ENCODE measurements at regions not wholly inside any gene's neighbourhood (a gene's known extent, or its start where the extent isn't known, plus 50 kb on each side); places are given as distances from the start of the nearest gene placed in this dataset.
"Not testable (repeated sequence)": the region's sequence is repeated elsewhere in the genome, so short reads cannot be mapped to it uniquely, and the experiment has no call there.

DNA sequence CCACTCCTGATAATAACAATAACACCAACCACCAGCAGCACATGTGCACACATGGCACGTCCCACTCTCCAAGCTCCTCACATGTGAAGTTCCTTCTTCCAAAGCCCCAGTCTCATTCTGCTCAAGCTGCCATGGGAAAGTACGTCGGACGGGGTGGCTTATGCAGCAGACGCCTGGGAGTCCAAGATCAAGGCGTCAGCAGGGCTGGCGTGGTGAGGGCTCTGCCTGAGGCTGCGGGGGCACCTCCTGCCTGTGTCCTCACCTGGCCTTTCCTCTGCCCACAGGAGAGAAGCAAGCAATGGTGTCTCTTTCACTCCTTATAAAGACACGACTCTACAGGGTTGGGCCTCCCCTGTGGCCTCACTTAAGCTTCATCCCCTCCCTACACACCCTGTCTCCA lies 68.8 kb upstream of the INSIG1 start:
- peak; percentile 41 for DNase-seq (ENCODE audit: low read depth)

DNA sequence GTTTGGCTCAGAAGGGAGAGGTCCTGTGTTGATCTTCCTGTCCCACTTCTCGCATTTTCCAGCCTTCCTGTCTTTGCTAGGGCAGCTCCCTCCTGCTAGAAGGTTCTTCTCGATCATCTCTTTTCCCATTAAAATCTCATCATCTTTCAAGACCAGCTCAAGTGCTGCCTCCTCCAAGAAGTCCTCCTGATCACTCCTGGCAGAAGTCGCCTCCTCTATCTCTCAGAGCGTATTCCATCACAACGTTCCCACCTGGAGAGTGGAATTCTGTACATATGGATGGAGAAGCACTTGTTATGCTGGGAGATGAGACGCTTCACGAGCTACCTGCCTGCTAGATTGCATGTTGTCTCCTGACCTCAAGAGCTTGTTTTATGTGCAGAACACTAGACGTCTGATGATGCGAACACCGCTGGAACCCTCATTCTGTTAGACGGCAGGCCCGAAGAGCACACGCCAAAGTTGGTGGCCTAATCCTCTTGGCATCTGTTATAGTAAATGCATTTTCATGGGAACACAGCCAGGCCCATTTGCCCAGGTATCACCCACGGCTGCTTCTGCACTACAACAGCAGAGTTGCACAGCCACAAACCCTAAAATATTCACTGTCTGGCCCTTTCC lies 68.0 kb upstream of the INSIG1 start:
- peak; percentile 75 for DNase-seq (ENCODE audit: low read depth)

GRCh38 chr7:155230169-155230593 lies 67.5 kb upstream of the INSIG1 start:
- peak; percentile 100 for DNase-seq (ENCODE audit: low read depth)

GRCh38 chr7:155231241-155231800 lies 66.4 kb upstream of the INSIG1 start:
- DNase-seq (ENCODE audit: low read depth): no peak

GRCh38 chr7:155231941-155232340 lies 65.7 kb upstream of the INSIG1 start:
- no peak for DNase-seq (ENCODE audit: low read depth)

DNA sequence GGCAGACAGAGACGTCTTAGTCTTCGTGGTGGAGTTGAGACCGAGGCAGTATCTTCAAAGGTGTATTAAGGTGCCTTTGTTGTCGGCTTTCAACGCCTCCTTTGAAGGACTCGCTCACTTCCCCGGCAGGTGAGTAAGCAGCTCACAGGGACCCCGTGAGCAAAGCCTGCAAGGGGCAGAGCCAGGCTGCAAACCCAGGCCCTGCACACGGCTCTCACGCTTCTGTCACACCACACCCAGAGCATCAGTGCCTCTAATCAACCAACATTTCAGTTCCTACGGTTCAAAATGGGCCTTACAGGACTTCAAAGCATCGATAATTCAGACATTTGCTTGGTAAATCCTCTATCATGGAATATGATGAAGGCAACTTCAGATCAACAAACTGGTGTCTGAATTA lies 64.8 kb upstream of the INSIG1 start:
- DNase-seq (ENCODE audit: low read depth): no peak

DNA sequence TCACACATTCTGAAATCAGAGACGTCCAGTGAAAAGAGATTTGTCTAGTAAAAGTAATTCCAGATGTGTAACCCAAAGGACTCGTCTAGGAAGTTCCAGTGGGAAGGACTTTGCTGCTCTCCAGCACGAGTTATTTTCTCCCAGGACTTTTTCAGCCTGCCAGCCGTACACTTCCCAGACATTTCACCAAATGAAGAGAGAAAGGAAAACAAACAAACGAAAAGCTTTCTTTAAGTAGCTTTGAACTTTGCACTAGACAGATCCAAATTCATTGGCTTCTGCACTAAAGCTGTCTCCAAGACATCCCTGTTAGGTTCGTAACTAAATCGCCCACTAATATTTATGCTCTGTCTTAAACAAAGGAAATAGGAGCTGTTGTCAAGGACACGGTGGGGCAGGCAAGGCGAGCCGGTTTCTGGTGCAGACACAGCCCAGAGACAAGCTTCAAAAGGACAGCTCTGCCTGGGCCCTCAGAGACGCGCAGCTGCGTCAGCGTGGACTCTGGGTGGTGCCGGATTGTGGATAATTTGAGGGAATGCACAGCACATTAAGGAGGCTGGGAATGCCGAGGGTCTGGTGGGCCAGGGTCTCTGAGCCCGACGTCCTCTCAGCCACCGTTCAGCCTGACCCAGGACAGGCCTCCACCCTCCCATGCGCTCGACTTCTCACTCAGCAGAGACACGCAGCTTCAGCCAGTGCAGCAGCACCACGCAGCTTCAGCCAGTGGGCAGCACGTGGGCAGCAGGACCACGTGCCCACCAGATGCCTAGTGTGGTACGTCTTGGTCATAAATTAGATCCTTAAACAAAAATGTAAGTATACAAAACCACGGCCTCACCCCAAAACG lies 64.1 kb upstream of the INSIG1 start:
- DNase-seq (ENCODE audit: low read depth): no peak

DNA sequence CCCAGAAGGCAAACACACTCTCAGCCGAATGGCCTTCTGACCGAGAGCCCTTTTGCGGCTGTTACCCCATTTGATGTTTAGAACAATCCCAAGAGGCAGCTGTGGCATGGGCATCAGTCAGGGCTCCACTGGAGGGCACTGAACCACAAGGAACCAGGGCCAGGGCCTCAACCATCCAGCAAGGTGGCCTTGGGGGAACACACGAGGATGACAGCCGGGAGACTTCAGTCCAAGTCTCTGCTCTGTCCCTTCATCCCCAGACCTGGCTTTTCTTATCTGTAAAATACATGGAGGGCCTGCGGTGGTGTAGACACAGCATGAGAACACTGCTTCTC lies 63.6 kb upstream of the INSIG1 start:
- peak; percentile 47 for DNase-seq (ENCODE audit: low read depth)

- DNase-seq (ENCODE audit: low read depth): peak; percentile 22
Observed at GRCh38 chr7:155234950-155235789, 62.5 kb upstream of the INSIG1 start.

DNA sequence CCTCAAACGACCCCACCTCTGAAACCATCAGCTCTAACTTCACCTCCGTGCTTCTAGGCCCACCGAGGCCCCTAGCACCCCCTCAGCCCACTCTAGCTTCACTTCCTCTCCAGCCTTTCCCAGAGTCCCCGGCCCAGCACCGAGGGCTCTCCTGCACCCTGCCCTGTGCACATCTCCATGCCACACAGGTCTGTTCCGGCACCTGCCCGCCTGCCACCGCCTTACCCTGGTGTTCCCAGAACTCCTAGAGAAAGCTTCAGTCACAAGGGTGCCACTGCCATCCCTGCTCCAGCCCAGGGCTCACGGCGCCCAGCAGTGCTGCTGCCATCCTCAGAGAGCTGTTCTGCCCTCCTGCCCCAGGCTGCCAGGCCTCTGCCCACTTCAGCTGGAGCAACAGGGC lies 61.3 kb upstream of the INSIG1 start:
- DNase-seq (ENCODE audit: low read depth): no peak

- no peak for DNase-seq (ENCODE audit: low read depth)
Observed at GRCh38 chr7:155237297-155237696, 60.4 kb upstream of the INSIG1 start.

DNA sequence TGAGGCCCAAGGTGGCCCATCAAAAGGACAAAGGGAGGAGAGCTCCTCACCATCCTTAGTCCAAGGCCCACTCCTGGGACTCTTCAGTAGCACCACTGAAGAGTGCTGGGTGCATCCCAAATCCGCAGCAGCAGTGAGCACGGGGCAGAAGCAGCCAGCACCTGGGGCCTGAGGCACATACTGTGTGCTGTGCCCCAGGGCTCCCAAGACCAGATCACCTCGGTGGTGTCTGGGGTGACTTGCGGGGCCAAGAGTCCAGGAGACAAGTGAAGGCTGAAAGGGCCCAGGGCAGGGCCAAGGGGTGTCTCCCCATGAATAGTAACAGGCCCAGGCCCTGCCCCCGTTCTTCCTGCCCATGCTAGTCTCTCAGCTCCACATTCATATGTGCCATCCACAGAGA lies 59.9 kb upstream of the INSIG1 start:
- no peak for DNase-seq (ENCODE audit: low read depth)

GRCh38 chr7:155239431-155240087 lies 58.1 kb upstream of the INSIG1 start:
- not testable (repeated sequence) for DNase-seq (ENCODE audit: low read depth)

GRCh38 chr7:155244675-155245074 lies 53.0 kb upstream of the INSIG1 start:
- no peak for DNase-seq (ENCODE audit: low read depth)

- no peak for DNase-seq (ENCODE audit: low read depth)
Observed at GRCh38 chr7:155247479-155248365, 50.0 kb upstream of the INSIG1 start.
